H9 (cell line): ENCODE measurements at regions not wholly inside any gene's neighbourhood (a gene's known extent, or its start where the extent isn't known, plus 50 kb on each side); places are given as distances from the start of the nearest gene placed in this dataset.

Experiments
- DNase-seq: peaks from one replicate; pipeline ENCODE4 v3.0.0-alpha.2; 2017
- H2AFZ ChIP-seq: one replicate; pipeline ENCODE4 v1.6.1; 2013; ENCODE audit warnings: mild to moderate bottlenecking, low read length, control low read depth, moderate library complexity
- H2AK5ac ChIP-seq: 2 replicates; pipeline ENCODE4 v1.6.1; 2013; ENCODE audit warnings: low read length, control low read depth, mixed read lengths; ENCODE audit not compliant: insufficient read length
- H2BK120ac ChIP-seq: one replicate; pipeline ENCODE4 v1.6.1; 2013; ENCODE audit warnings: low read depth, mild to moderate bottlenecking, low read length, control low read depth, inconsistent platforms; ENCODE audit not compliant: poor library complexity, severe bottlenecking
- H2BK12ac ChIP-seq: 2 replicates; pipeline ENCODE4 v1.6.1; 2013; ENCODE audit warnings: low read length, control low read depth, mixed read lengths, low read depth; ENCODE audit not compliant: insufficient read length
- H2BK15ac ChIP-seq: 2 replicates; pipeline ENCODE4 v1.6.1; 2013; ENCODE audit warnings: low read depth, low read length, control low read depth
- H2BK20ac ChIP-seq: one replicate; pipeline ENCODE4 v1.6.1; 2013; ENCODE audit warnings: low read depth, mild to moderate bottlenecking, low read length, control low read depth, inconsistent platforms; ENCODE audit not compliant: poor library complexity, severe bottlenecking
- H2BK5ac ChIP-seq: 2 replicates; pipeline ENCODE4 v1.6.1; 2013; ENCODE audit warnings: low read length, control low read depth, mixed read lengths; ENCODE audit not compliant: insufficient read length
- H3K14ac ChIP-seq: 2 replicates; pipeline ENCODE4 v1.6.1; 2013; ENCODE audit warnings: low read length, control low read depth; ENCODE audit not compliant: insufficient read depth
- H3K18ac ChIP-seq: 2 replicates; pipeline ENCODE4 v1.6.1; 2013; ENCODE audit warnings: low read depth, mild to moderate bottlenecking, mixed read lengths, low read length, control low read depth; ENCODE audit not compliant: insufficient read length
- H3K23ac ChIP-seq: 2 replicates; pipeline ENCODE4 v1.6.1; 2013; ENCODE audit warnings: low read length, control low read depth, mixed read lengths, low read depth; ENCODE audit not compliant: insufficient read length
- H3K23me2 ChIP-seq: 2 replicates; pipeline ENCODE4 v1.6.1; 2013; ENCODE audit warnings: low read depth, mild to moderate bottlenecking, mixed read lengths, low read length, control low read depth; ENCODE audit not compliant: insufficient read length, poor library complexity, severe bottlenecking
- H3K27ac ChIP-seq: 2 replicates; pipeline ENCODE4 v1.5.1; 2013; ENCODE audit warnings: low read length, control low read depth, mixed read lengths, low read depth; ENCODE audit not compliant: insufficient read length
- H3K27me3 ChIP-seq: 2 replicates; pipeline ENCODE4 v1.6.1; 2013; ENCODE audit warnings: low read length, control low read depth, inconsistent platforms; ENCODE audit not compliant: insufficient read depth
- H3K4ac ChIP-seq: 2 replicates; pipeline ENCODE4 v1.6.1; 2013; ENCODE audit warnings: low read depth, mild to moderate bottlenecking, control low read depth, inconsistent platforms, low read length, moderate library complexity
- H3K4me1 ChIP-seq: 2 replicates; pipeline ENCODE4 v1.6.1; 2013; ENCODE audit warnings: low read length, control low read depth, inconsistent platforms; ENCODE audit not compliant: insufficient read depth
- H3K4me2 ChIP-seq: 2 replicates; pipeline ENCODE4 v1.6.1; 2013; ENCODE audit warnings: low read length, control low read depth, mixed read lengths; ENCODE audit not compliant: insufficient read length, insufficient read depth
- H3K56ac ChIP-seq: 2 replicates; pipeline ENCODE4 v1.6.1; 2013; ENCODE audit warnings: low read depth, mild to moderate bottlenecking, mixed read lengths, low read length, control low read depth; ENCODE audit not compliant: insufficient read length
- H3K79me1 ChIP-seq: 2 replicates; pipeline ENCODE4 v1.6.1; 2013; ENCODE audit warnings: low read depth, mild to moderate bottlenecking, moderate library complexity, low read length, control low read depth, inconsistent platforms; ENCODE audit not compliant: insufficient read depth, poor library complexity, severe bottlenecking
- H3K79me2 ChIP-seq: 2 replicates; pipeline ENCODE4 v1.6.1; 2013; ENCODE audit warnings: low read length, control low read depth, inconsistent platforms; ENCODE audit not compliant: insufficient read depth
- H3K9ac ChIP-seq: 2 replicates; pipeline ENCODE4 v1.6.1; 2013; ENCODE audit warnings: low read length, control low read depth, mixed read lengths; ENCODE audit not compliant: insufficient read length; ENCODE audit errors: extremely low read depth
- H3K9me3 ChIP-seq: one replicate; pipeline ENCODE4 v1.6.1; 2013; ENCODE audit warnings: low read depth, low read length, inconsistent platforms; ENCODE audit not compliant: control insufficient read depth
- H3T11ph ChIP-seq: one replicate; pipeline ENCODE4 v1.6.1; 2013; ENCODE audit warnings: mild to moderate bottlenecking, low read length, control low read depth, inconsistent platforms
- H4K20me1 ChIP-seq: one replicate; pipeline ENCODE4 v1.6.1; 2013; ENCODE audit not compliant: control insufficient read depth, insufficient read length, insufficient read depth
- H4K5ac ChIP-seq: 2 replicates; pipeline ENCODE4 v1.6.1; 2013; ENCODE audit warnings: low read depth, mild to moderate bottlenecking, mixed read lengths, low read length, control low read depth; ENCODE audit not compliant: insufficient read length
- H4K8ac ChIP-seq: replicated peaks from 2 replicates; pipeline ENCODE4 v1.6.1; 2013; ENCODE audit warnings: low read length, control low read depth, mixed read lengths, low read depth; ENCODE audit not compliant: insufficient read length
- H4K91ac ChIP-seq: 2 replicates; pipeline ENCODE4 v1.6.1; 2013; ENCODE audit warnings: low read depth, mild to moderate bottlenecking, moderate library complexity, mixed read lengths, low read length, control low read depth; ENCODE audit not compliant: insufficient read length
- H3K27ac Mint-ChIP-seq, 3 experiments: 2 replicates in 2 of 3; 3 replicates in 1 of 3; pipeline ENCODE4 v1.8.0; 2020 to 2021; ENCODE audit warnings: mixed read lengths in 3 of 3, mild to moderate bottlenecking in 1 of 3, moderate library complexity in 1 of 3
- H3K27me3 Mint-ChIP-seq: 2 replicates; pipeline ENCODE4 v1.8.0; 2021; ENCODE audit warnings: low read depth, mild to moderate bottlenecking, moderate library complexity, mixed read lengths
- H3K36me3 Mint-ChIP-seq, 3 experiments: 2 replicates in 2 of 3; 3 replicates in 1 of 3; pipeline ENCODE4 v1.8.0; 2020 to 2021; ENCODE audit warnings: low read depth in 3 of 3, mixed read lengths in 3 of 3; ENCODE audit not compliant: insufficient read depth in 1 of 3
- H3K4me1 Mint-ChIP-seq, 2 experiments: 2 replicates each; pipeline ENCODE4 v1.8.0; 2020; ENCODE audit warnings: mixed read lengths in 2 of 2
- H3K4me3 Mint-ChIP-seq, 2 experiments: 2 replicates in 1 of 2; 3 replicates in 1 of 2; pipeline ENCODE4 v1.8.0; 2020 to 2021; ENCODE audit warnings: mild to moderate bottlenecking in 2 of 2, mixed read lengths in 2 of 2, moderate library complexity in 1 of 2
- H3K9me3 Mint-ChIP-seq, 2 experiments: 2 replicates in 1 of 2; 3 replicates in 1 of 2; pipeline ENCODE4 v1.8.0; 2020; ENCODE audit warnings: mild to moderate bottlenecking in 2 of 2, mixed read lengths in 2 of 2, moderate library complexity in 1 of 2
- WGBS: extraction: QIAGEN DNeasy Blood & Tissue Kit; methylation state at CpG from one replicate; pipeline ENCODE4 v1.1.7; 2013; ENCODE audit warnings: missing lambda C conversion rate, low lambda C conversion rate, mixed read lengths; ENCODE audit not compliant: insufficient read length; ENCODE audit errors: extremely low coverage; 5-methylcytosine and 5-hydroxymethylcytosine counted together
- TF ChIP-seq, protein P1 (sequence below): fragments of 200-600 bp; sonication (generic); conservative IDR thresholded peaks from 3 replicates; pipeline ENCODE4 v1.8.0; 2021; ENCODE audit warnings: antibody characterized with exemption, mild to moderate bottlenecking

DNA sequence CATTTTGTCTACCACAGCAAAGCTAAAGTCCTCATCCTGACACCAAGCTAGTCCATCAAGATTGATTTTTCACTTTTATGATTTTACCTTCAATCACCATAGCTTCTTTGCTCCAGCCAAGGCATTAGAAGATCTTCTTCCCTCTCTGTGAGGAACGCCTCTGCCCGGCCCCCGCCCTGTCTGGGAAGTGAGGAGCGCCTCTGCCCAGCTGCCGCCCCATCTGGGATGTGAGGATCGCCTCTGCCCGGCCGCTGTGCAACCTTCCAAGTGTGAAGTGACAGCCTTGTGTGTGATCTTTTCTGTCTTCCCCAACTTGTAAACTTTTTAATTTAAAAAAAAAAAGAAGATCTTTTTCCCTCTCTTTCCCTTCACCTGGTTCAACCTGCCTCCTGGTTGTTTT, 210.5 kb upstream of the NREP start:
- Histone ChIP-seq H3K79me2 (no peaks in the 10 kb centered on the region), H3T11ph (no peak overlapping the region), H3K56ac (no peak overlapping the region), H4K8ac (no peak overlapping the region), H3K4me2 (no peak overlapping the region), H3K27ac (no peak overlapping the region), H3K14ac (no peak overlapping the region), H3K27me3 (no peaks in the 10 kb centered on the region), H4K5ac (no peak overlapping the region), H2AK5ac (no peak overlapping the region), H3K9ac (no peak overlapping the region), H3K23ac (no peak overlapping the region), H4K20me1 (no peaks in the 10 kb centered on the region), H2BK120ac (no peak overlapping the region), H2BK12ac (no peak overlapping the region), H3K18ac (no peak overlapping the region), H2BK15ac (no peak overlapping the region), H2BK20ac (no peak overlapping the region), H3K4me1 (no peaks in the 10 kb centered on the region), H3K4ac (no peak overlapping the region), H3K23me2 (no peaks in the 10 kb centered on the region), H2AFZ (no peak overlapping the region), H3K9me3 (no peaks in the 10 kb centered on the region), H3K79me1 (no peaks in the 10 kb centered on the region), H2BK5ac (no peak overlapping the region), H4K91ac (no peak overlapping the region)
- DNase-seq = no peak
- H3K27ac Mint-ChIP-seq = no peak overlapping the region
- no peaks in the 10 kb centered on the region for H3K36me3 Mint-ChIP-seq
- H3K27me3 Mint-ChIP-seq = no peaks in the 10 kb centered on the region
- no peaks in the 10 kb centered on the region for H3K4me1 Mint-ChIP-seq
- H3K4me3 Mint-ChIP-seq = no peak overlapping the region
- no CpG with 5 or more reads among the region's 8 CpGs for WGBS
- H3K9me3 Mint-ChIP-seq = no peaks in the 10 kb centered on the region
- TF ChIP-seq, protein P1, sequence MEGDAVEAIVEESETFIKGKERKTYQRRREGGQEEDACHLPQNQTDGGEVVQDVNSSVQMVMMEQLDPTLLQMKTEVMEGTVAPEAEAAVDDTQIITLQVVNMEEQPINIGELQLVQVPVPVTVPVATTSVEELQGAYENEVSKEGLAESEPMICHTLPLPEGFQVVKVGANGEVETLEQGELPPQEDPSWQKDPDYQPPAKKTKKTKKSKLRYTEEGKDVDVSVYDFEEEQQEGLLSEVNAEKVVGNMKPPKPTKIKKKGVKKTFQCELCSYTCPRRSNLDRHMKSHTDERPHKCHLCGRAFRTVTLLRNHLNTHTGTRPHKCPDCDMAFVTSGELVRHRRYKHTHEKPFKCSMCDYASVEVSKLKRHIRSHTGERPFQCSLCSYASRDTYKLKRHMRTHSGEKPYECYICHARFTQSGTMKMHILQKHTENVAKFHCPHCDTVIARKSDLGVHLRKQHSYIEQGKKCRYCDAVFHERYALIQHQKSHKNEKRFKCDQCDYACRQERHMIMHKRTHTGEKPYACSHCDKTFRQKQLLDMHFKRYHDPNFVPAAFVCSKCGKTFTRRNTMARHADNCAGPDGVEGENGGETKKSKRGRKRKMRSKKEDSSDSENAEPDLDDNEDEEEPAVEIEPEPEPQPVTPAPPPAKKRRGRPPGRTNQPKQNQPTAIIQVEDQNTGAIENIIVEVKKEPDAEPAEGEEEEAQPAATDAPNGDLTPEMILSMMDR = no peak
